Endothelial cell of umbilical vein (primary cell): ENCODE measurements at regions not wholly inside any gene's neighbourhood (a gene's known extent, or its start where the extent isn't known, plus 50 kb on each side); places are given as distances from the start of the nearest gene placed in this dataset.

ENCODE experiments used
- BruUV-seq: library from RNA; stranded (reverse); fragments of 400-500 nt; replicated peaks from 2 replicates; lab custom pipeline; 2021; lab: Mats Ljungman, UMichigan
- CTCF ChIA-PET: fragments of 300-600, 350-600 bp; sonication (Branson Sonifier 250); formaldehyde crosslinking; loops from one replicate; lab custom pipeline; 2021; ENCODE audit warnings: antibody characterized with exemption, inconsistent platforms; lab: Charles Lee
- POLR2A ChIA-PET: fragments of 300-600, 350-600 bp; sonication (Branson Sonifier 250); formaldehyde crosslinking; loops from one replicate; lab custom pipeline; 2021; ENCODE audit warnings: antibody characterized with exemption, inconsistent platforms; lab: Charles Lee
- DNase-seq: peaks from one replicate; pipeline ENCODE4 v3.0.0-alpha.2; 2011; ENCODE audit warnings: low read depth, low spot score
- FAIRE-seq: peaks from 2 replicates; lab custom pipeline; 2011; peaks lifted over from hg19 to GRCh38; lab: Jason Lieb, UNC
- H2AFZ ChIP-seq: 2 replicates; pipeline ENCODE4 v1.6.0; 2012; ENCODE audit warnings: low read depth, low read length, control low read depth, inconsistent platforms
- H3K27ac ChIP-seq: 2 replicates; pipeline ENCODE4 v1.5.1; 2011; ENCODE audit warnings: low read depth, mild to moderate bottlenecking, control low read depth, low read length, moderate library complexity; ENCODE audit not compliant: insufficient read depth
- H3K27me3 ChIP-seq, 2 experiments: 2 replicates each; pipeline versions ENCODE4 v1.6.0 to v1.6.1; 2011; ENCODE audit warnings: low read length in 2 of 2, mixed read lengths in 1 of 2; ENCODE audit not compliant: control insufficient read depth in 2 of 2, insufficient read depth in 2 of 2
- H3K36me3 ChIP-seq, 2 experiments: 2 replicates in 1 of 2; 3 replicates in 1 of 2; pipeline ENCODE4 v1.5.1; 2011; ENCODE audit warnings: low read length in 2 of 2, mild to moderate bottlenecking in 1 of 2, moderate library complexity in 1 of 2; ENCODE audit not compliant: control insufficient read depth in 2 of 2, insufficient read depth in 2 of 2; ENCODE audit errors: extremely low read depth in 1 of 2
- H3K4me1 ChIP-seq: 3 replicates; pipeline ENCODE4 v1.5.1; 2011; ENCODE audit warnings: mild to moderate bottlenecking, low read length; ENCODE audit not compliant: control insufficient read depth, insufficient read depth; ENCODE audit errors: extremely low read depth
- H3K4me2 ChIP-seq: 2 replicates; pipeline ENCODE4 v1.6.1; 2011; ENCODE audit warnings: low read length, control low read depth, mixed read lengths; ENCODE audit not compliant: insufficient read depth
- H3K4me3 ChIP-seq, 3 experiments: fragments of 200-600 bp in 1 of 3; sonication (generic), shearing (Covaris generic) in 1 of 3; replicated peaks in 1 of 3; 2 replicates each; pipeline ENCODE4 v1.5.1; 2011 to 2016; ENCODE audit warnings: control low read depth in 3 of 3, low read length in 3 of 3, mild to moderate bottlenecking in 2 of 3, inconsistent platforms in 1 of 3, low read depth in 1 of 3, moderate library complexity in 1 of 3; ENCODE audit not compliant: insufficient read depth in 1 of 3
- H3K79me2 ChIP-seq: 2 replicates; pipeline ENCODE4 v1.6.0; 2012; ENCODE audit warnings: low read length, inconsistent platforms; ENCODE audit not compliant: control insufficient read depth, insufficient read depth
- H3K9ac ChIP-seq: replicated peaks from 2 replicates; pipeline ENCODE3; 2011; ENCODE audit warnings: low read length, control low read depth; ENCODE audit not compliant: insufficient read depth; ENCODE audit errors: extremely low read depth
- H3K9me1 ChIP-seq: replicated peaks from 3 replicates; pipeline ENCODE4 v1.6.0; 2011; ENCODE audit warnings: mild to moderate bottlenecking, low read length; ENCODE audit not compliant: control insufficient read depth, insufficient read depth; ENCODE audit errors: extremely low read depth
- H3K9me3 ChIP-seq: replicated peaks from 2 replicates; pipeline ENCODE4 v1.5.1; 2012; ENCODE audit warnings: low read length, inconsistent platforms; ENCODE audit not compliant: control insufficient read depth, insufficient read depth
- H4K20me1 ChIP-seq: replicated peaks from 2 replicates; pipeline ENCODE3; 2011; ENCODE audit warnings: mild to moderate bottlenecking, low read length; ENCODE audit not compliant: control insufficient read depth, insufficient read depth; ENCODE audit errors: extremely low read depth
- EZH2 ChIP-seq: IDR thresholded peaks from 2 replicates; pipeline ENCODE4 v1.6.1; 2012; ENCODE audit warnings: borderline replicate concordance, low read depth, mild to moderate bottlenecking, moderate library complexity, low read length, inconsistent platforms; ENCODE audit not compliant: severe bottlenecking
- FOS ChIP-seq: IDR thresholded peaks from 2 replicates; pipeline ENCODE4 v1.6.1; 2011; ENCODE audit warnings: mild to moderate bottlenecking, low read length, moderate library complexity, borderline replicate concordance; ENCODE audit not compliant: insufficient read depth
- GATA2 ChIP-seq: IDR thresholded peaks from 2 replicates; pipeline ENCODE4 v1.7.0; 2011; ENCODE audit warnings: low read depth, mild to moderate bottlenecking, moderate library complexity, mixed read lengths, low read length; ENCODE audit not compliant: insufficient read length, insufficient read depth
- JUN ChIP-seq: IDR thresholded peaks from 2 replicates; pipeline ENCODE4 v1.6.1; 2011; ENCODE audit warnings: borderline replicate concordance, low read depth; ENCODE audit not compliant: insufficient read length, insufficient read depth
- MYC ChIP-seq: IDR thresholded peaks from one replicate; pipeline ENCODE4 v1.6.1; 2011; ENCODE audit warnings: mild to moderate bottlenecking, low read depth, low read length
- POLR2A ChIP-seq: IDR thresholded peaks from 2 replicates; pipeline ENCODE4 v1.6.1; 2012; ENCODE audit warnings: low read depth, mild to moderate bottlenecking, control low read depth, low read length
- POLR2AphosphoS5 ChIP-seq: IDR thresholded peaks from 2 replicates; pipeline ENCODE4 v1.6.1; 2012; ENCODE audit warnings: low read depth, mild to moderate bottlenecking, control low read depth, low read length, moderate library complexity; ENCODE audit not compliant: insufficient read depth
- dilution Hi-C: fragments of 300-500 bp; cut with MboI; formaldehyde crosslinking; loops from one replicate; pipeline ENCODE4 v1.15.0; 2019; ENCODE audit warnings: low sequenced_read_pairs; ENCODE audit not compliant: extremely low pct_ligation_motif_present
- intact Hi-C: fragments of 100-400 bp; cut with micrococcal nuclease; formaldehyde crosslinking; loops from one replicate; pipeline ENCODE4 v1.10.0; 2022
- TF ChIP-seq, protein P1 (sequence below), 2 donors: IDR thresholded peaks; 1 replicate in 1 of 2; 2 replicates in 1 of 2; pipeline ENCODE4 v1.5.1; 2011; ENCODE audit warnings: low read length in 2 of 2, mild to moderate bottlenecking in 2 of 2, moderate library complexity in 2 of 2, control low read depth in 1 of 2, inconsistent platforms in 1 of 2, low read depth in 1 of 2; ENCODE audit not compliant: insufficient read depth in 1 of 2; ENCODE audit errors: extremely low read depth in 1 of 2
- TF ChIP-seq, protein P2 (sequence below): IDR thresholded peaks from 2 replicates; pipeline ENCODE4 v1.6.1; 2011; ENCODE audit not compliant: insufficient read depth, insufficient read length

DNA sequence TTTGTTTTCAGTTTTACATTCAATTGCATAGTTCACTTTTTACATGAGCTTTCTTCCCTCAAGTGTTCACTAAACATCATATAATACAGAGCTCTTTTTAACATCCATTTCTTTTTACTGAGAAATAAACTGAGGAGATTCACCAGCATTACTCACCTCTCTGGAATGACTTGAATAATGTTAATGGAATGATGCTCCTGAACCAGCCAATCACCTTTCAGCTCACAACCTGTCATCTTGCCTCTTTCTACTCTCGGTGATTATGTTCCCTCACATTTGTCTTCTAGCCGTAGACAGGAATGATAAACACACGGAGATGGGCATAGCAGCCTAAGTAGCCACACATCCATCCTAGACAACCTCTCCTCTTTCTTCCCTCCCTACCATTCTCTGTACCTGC lies 301.7 kb downstream of the PAX3 start:
- Histone ChIP-seq H3K9ac (no peak overlapping the region), H3K9me3 (no peaks in the 10 kb centered on the region), H4K20me1 (no peaks in the 10 kb centered on the region), H3K4me2 (no peak overlapping the region), H3K36me3 (no peaks in the 10 kb centered on the region), H3K27ac (no peak overlapping the region), H3K4me3 (no peak overlapping the region), H3K4me1 (no peaks in the 10 kb centered on the region), H3K9me1 (no peaks in the 10 kb centered on the region), H2AFZ (no peak overlapping the region), H3K79me2 (no peaks in the 10 kb centered on the region), H3K27me3 (no peaks in the 10 kb centered on the region)
- ChIA-PET CTCF (no interaction called here), POLR2A (no interaction called here)
- no TSS peak for BruUV-seq
- DNase-seq (no peak), FAIRE-seq (no peak)
- intact Hi-C loops (no loop called here), dilution Hi-C loops (no loop called here)
- TF ChIP-seq, protein P1, sequence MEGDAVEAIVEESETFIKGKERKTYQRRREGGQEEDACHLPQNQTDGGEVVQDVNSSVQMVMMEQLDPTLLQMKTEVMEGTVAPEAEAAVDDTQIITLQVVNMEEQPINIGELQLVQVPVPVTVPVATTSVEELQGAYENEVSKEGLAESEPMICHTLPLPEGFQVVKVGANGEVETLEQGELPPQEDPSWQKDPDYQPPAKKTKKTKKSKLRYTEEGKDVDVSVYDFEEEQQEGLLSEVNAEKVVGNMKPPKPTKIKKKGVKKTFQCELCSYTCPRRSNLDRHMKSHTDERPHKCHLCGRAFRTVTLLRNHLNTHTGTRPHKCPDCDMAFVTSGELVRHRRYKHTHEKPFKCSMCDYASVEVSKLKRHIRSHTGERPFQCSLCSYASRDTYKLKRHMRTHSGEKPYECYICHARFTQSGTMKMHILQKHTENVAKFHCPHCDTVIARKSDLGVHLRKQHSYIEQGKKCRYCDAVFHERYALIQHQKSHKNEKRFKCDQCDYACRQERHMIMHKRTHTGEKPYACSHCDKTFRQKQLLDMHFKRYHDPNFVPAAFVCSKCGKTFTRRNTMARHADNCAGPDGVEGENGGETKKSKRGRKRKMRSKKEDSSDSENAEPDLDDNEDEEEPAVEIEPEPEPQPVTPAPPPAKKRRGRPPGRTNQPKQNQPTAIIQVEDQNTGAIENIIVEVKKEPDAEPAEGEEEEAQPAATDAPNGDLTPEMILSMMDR (IDR thresholded peaks at IDR 0.05; ENCODE audit: extremely low read depth in 1 of 2, insufficient read depth in 1 of 2, low read depth in 1 of 2, low read length in 2 of 2), result no peak
- TF ChIP-seq, protein P2, sequence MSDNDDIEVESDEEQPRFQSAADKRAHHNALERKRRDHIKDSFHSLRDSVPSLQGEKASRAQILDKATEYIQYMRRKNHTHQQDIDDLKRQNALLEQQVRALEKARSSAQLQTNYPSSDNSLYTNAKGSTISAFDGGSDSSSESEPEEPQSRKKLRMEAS, result no peak
- TF ChIP-seq JUN (no peak), EZH2 (no peak), GATA2 (no peak), FOS (no peak), POLR2A (no peak), MYC (no peak), POLR2AphosphoS5 (no peak)
